Stimulated activated CD8-positive, alpha-beta memory T cell treated with anti-CD3 and anti-CD28 coated beads, Interleukin-12 subunit alpha, Interleukin-12 subunit beta, amount 100 ng/mL, for 24 hours (primary cell): ENCODE measurements at regions not wholly inside any gene's neighbourhood (a gene's known extent, or its start where the extent isn't known, plus 50 kb on each side); places are given as distances from the start of the nearest gene placed in this dataset.

Experiments
- DNase-seq: peaks from one replicate; pipeline ENCODE4 v3.0.0-alpha.2; 2020; ENCODE audit errors: extremely low read depth

- no peak for DNase-seq
Observed at GRCh38 chr10:83357627-83358026, 781.7 kb upstream of the GHITM start.

GRCh38 chr10:83367036-83367435, 772.3 kb upstream of the GHITM start:
- DNase-seq = no peak

GRCh38 chr10:83371696-83372490, 767.4 kb upstream of the GHITM start:
- no peak for DNase-seq

GRCh38 chr10:83372646-83373045, 766.7 kb upstream of the GHITM start:
- no peak for DNase-seq

GRCh38 chr10:83373671-83374070, 765.6 kb upstream of the GHITM start:
- DNase-seq = no peak

- no peak for DNase-seq
Observed at GRCh38 chr10:83374741-83375140, 764.6 kb upstream of the GHITM start.

- DNase-seq = no peak
Observed at GRCh38 chr10:83375274-83375673, 764.0 kb upstream of the GHITM start.

GRCh38 chr10:83397806-83398205, 741.5 kb upstream of the GHITM start:
- DNase-seq = no peak

- no peak for DNase-seq
Observed at GRCh38 chr10:83410570-83410969, 728.7 kb upstream of the GHITM start.

- no peak for DNase-seq
Observed at GRCh38 chr10:83425306-83425705, 714.0 kb upstream of the GHITM start.

- no peak for DNase-seq
Observed at GRCh38 chr10:83427101-83427500, 712.2 kb upstream of the GHITM start.

- DNase-seq = no peak
Observed at GRCh38 chr10:83432261-83433045, 706.9 kb upstream of the GHITM start.

- no peak for DNase-seq
Observed at GRCh38 chr10:83433705-83434104, 705.6 kb upstream of the GHITM start.

GRCh38 chr10:83448013-83448412, 691.3 kb upstream of the GHITM start:
- no peak for DNase-seq

GRCh38 chr10:83458611-83459010, 680.7 kb upstream of the GHITM start:
- no peak for DNase-seq

- DNase-seq = no peak
Observed at GRCh38 chr10:83459124-83459523, 680.2 kb upstream of the GHITM start.

GRCh38 chr10:83469728-83470331, 669.5 kb upstream of the GHITM start:
- DNase-seq = no peak

GRCh38 chr10:83476211-83476610, 663.1 kb upstream of the GHITM start:
- DNase-seq = no peak

- no peak for DNase-seq
Observed at GRCh38 chr10:83489161-83489560, 650.1 kb upstream of the GHITM start.

- DNase-seq = no peak
Observed at GRCh38 chr10:83492004-83492403, 647.3 kb upstream of the GHITM start.

GRCh38 chr10:83512681-83513080, 626.6 kb upstream of the GHITM start:
- no peak for DNase-seq

- no peak for DNase-seq
Observed at GRCh38 chr10:83515001-83515400, 624.3 kb upstream of the GHITM start.

- DNase-seq = no peak
Observed at GRCh38 chr10:83516788-83517187, 622.5 kb upstream of the GHITM start.
